ENCODE measurements at regions not wholly inside any gene's neighbourhood (a gene's known extent, or its start where the extent isn't known, plus 50 kb on each side); places are given as distances from the start of the nearest gene placed in this dataset.

- H3K27ac ChIP-seq: no peak overlapping the region
- TF ChIP-seq CTCF (IDR thresholded peaks at IDR 0.05) (no peak), ZFX (IDR thresholded peaks at IDR 0.05; ENCODE audit: borderline replicate concordance) (no peak)
Measured at GRCh38 chr5:21665524-21665923, 1187.6 kb downstream of the CDH12 start.

GRCh38 chr5:21663082-21663481, 1190.1 kb downstream of the CDH12 start:
- no peak overlapping the region for H3K27ac ChIP-seq
- no peak for TF ChIP-seq ZFX (IDR thresholded peaks at IDR 0.05; ENCODE audit: borderline replicate concordance)

GRCh38 chr5:21661184-21661583, 1192.0 kb downstream of the CDH12 start:
- TF ChIP-seq CTCF (IDR thresholded peaks at IDR 0.05): no peak
- TF ChIP-seq ZFX (IDR thresholded peaks at IDR 0.05; ENCODE audit: borderline replicate concordance): no peak
- H3K27ac ChIP-seq: no peak overlapping the region

GRCh38 chr5:21654556-21654955, 1198.6 kb downstream of the CDH12 start:
- H3K27ac ChIP-seq: no peak overlapping the region
- no peak for TF ChIP-seq ZFX (IDR thresholded peaks at IDR 0.05; ENCODE audit: borderline replicate concordance)
- no peak for TF ChIP-seq CTCF (IDR thresholded peaks at IDR 0.05)

- no peak overlapping the region for H3K27ac ChIP-seq
- TF ChIP-seq ZFX (IDR thresholded peaks at IDR 0.05; ENCODE audit: borderline replicate concordance) (no peak), CTCF (IDR thresholded peaks at IDR 0.05) (no peak)
Measured at GRCh38 chr5:21649969-21650368, 1203.2 kb downstream of the CDH12 start.

- H3K27ac ChIP-seq: no peak overlapping the region
- TF ChIP-seq CTCF (IDR thresholded peaks at IDR 0.05): no peak
- no peak for TF ChIP-seq ZFX (IDR thresholded peaks at IDR 0.05; ENCODE audit: borderline replicate concordance)
Measured at GRCh38 chr5:21646469-21646868, 1206.7 kb downstream of the CDH12 start.

- TF ChIP-seq CTCF (IDR thresholded peaks at IDR 0.05): no peak
- no peak for TF ChIP-seq ZFX (IDR thresholded peaks at IDR 0.05; ENCODE audit: borderline replicate concordance)
Measured at GRCh38 chr5:21644032-21644431, 1209.1 kb downstream of the CDH12 start.

GRCh38 chr5:21642312-21642711, 1210.8 kb downstream of the CDH12 start:
- no peak overlapping the region for H3K27ac ChIP-seq
- TF ChIP-seq CTCF (IDR thresholded peaks at IDR 0.05) (no peak), ZFX (IDR thresholded peaks at IDR 0.05; ENCODE audit: borderline replicate concordance) (no peak)

More at GRCh38 chr5:21644032-21644431, 1209.1 kb downstream of the CDH12 start:
- no peak overlapping the region for H3K27ac ChIP-seq
